ENCODE measurements at regions not wholly inside any gene's neighbourhood (a gene's known extent, or its start where the extent isn't known, plus 50 kb on each side); places are given as distances from the start of the nearest gene placed in this dataset.

DNA sequence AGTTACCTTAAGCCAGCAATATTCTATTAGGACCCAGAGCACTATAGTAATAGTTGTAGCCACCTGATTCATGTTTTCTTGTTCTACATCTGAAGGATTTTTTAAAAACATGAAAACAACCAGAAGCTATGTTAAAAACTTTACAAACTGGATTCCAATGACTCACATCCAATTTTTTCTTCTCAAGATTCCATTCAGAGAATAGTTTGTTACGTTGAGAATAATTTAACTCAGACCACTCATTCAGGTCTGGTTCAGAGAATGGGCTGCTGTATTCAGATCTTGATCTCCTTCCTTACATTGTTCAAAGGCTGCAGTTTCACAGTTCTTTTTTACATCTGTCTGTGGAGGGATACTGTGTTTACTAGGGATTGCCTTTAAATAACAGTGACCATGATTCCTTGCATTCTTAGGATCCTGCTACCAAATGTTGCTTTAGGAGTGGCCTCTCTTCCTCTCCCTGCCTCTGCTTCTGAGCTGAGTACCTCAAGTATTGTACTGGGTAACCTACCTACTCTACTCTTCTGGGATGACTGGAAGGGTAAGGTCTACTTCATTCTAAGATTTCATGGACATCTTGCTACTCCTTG, 448.0 kb upstream of the FBXO33 start:
- TF ChIP-seq, protein P1, sequence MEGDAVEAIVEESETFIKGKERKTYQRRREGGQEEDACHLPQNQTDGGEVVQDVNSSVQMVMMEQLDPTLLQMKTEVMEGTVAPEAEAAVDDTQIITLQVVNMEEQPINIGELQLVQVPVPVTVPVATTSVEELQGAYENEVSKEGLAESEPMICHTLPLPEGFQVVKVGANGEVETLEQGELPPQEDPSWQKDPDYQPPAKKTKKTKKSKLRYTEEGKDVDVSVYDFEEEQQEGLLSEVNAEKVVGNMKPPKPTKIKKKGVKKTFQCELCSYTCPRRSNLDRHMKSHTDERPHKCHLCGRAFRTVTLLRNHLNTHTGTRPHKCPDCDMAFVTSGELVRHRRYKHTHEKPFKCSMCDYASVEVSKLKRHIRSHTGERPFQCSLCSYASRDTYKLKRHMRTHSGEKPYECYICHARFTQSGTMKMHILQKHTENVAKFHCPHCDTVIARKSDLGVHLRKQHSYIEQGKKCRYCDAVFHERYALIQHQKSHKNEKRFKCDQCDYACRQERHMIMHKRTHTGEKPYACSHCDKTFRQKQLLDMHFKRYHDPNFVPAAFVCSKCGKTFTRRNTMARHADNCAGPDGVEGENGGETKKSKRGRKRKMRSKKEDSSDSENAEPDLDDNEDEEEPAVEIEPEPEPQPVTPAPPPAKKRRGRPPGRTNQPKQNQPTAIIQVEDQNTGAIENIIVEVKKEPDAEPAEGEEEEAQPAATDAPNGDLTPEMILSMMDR (IDR thresholded peaks at IDR 0.05; ENCODE audit: low read length, missing control alignments) = no peak

DNA sequence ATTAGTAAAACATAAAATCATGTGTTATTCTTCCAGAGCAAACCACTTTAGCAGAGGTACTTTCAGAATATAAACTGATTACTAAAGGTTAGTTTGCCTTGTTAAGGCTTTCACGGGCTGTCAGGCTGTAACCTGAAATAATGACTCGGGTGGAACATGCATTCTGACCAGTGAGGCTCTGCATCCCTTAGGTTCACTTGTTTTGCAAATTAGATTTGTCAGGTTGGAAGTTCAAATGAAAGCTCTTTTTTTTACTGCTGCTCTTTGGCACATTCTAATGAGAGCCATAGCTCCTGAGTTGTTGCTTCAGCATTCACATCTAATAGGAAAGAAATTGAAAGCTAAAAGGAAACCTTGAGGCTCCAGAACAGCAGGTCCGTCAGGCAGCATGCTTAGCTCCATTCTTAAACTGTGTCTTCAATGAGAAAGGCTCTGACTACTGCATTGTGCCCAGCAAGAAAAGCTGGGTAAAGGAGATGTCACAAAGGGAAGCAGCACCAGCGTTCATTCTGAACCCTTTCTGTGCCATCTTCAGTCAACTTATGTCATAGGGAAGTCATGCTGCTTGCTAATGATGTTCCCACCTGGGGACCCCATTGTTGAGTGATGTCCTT, 445.5 kb upstream of the FBXO33 start:
- no peak overlapping the region for H3K4me3 ChIP-seq (replicated peaks; ENCODE audit: low read depth, low read length)
- no peak for DNase-seq (ENCODE audit: low read depth)
- TF ChIP-seq, protein P1 (IDR thresholded peaks at IDR 0.05; ENCODE audit: low read length, missing control alignments) = no peak

More for the DNA sequence above, 448.0 kb upstream of the FBXO33 start:
- H3K4me3 ChIP-seq (replicated peaks; ENCODE audit: low read depth, low read length) = no peak overlapping the region
- DNase-seq (ENCODE audit: low read depth) = no peak

DNA sequence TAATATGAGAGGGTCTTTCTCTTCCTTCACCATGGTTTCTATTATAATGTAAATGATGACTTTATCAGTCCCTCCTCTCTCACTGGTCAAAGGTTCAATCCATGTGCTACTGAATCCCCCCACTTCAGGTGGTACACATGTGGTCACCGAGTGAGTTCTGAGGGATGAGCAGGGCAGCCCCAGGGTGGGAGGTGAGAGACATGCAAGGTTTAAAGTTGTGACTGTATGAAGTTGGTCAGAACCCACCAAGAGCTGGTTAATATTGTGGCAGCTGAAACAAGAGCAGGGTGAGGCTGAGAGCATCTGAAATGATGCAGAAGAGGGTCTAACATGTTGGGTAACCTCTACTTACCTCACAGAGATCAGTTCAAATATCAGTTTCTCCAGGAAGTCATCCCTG, 444.7 kb upstream of the FBXO33 start:
- TF ChIP-seq, protein P1 (IDR thresholded peaks at IDR 0.05; ENCODE audit: low read length, missing control alignments) = no peak
- no peak overlapping the region for H3K4me3 ChIP-seq (replicated peaks; ENCODE audit: low read depth, low read length)
- DNase-seq (ENCODE audit: low read depth) = no peak

DNA sequence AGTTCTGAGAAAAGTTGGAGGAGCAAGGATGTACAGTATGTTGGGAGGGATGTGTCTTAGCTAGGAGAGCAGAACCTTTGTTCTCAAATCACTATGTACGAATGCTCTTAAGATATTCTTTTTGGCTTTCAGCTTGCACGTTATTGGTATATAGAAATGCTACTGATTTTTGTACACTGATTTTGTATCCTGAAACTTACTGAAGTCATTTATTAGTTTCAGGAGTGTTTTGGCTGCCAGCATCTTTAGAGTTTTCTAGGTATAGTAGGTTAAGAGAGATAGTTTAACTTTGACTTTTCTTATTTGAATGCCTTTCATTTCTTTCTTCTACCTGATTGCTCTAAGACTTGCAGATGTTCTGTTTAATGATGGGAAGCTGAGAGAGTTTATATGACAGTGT, 442.8 kb upstream of the FBXO33 start:
- DNase-seq (ENCODE audit: low read depth) = no peak
- TF ChIP-seq, protein P1 (IDR thresholded peaks at IDR 0.05; ENCODE audit: low read length, missing control alignments) = no peak
- H3K4me3 ChIP-seq (replicated peaks; ENCODE audit: low read depth, low read length) = no peak overlapping the region

DNA sequence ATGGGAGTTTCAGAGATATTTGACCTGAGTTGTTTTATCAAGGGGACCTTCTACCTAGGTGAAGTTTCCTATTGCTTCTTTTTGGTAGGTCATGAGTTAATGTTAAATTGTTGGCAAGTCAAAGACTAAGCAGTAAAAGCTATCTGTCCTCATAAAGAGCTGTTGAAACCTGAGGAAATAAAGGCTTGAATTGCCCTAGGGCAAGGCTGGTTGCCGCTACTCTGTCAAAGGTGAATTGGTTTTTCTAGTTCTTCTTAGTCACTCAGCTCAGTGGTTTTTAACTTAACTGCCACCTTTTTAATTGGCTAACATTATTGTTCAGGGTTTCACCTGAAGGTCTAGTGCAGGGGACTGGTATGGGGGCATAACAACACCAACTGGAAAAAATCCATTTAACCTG, 441.6 kb upstream of the FBXO33 start:
- TF ChIP-seq, protein P1 (IDR thresholded peaks at IDR 0.05; ENCODE audit: low read length, missing control alignments) = no peak
- no peak overlapping the region for H3K4me3 ChIP-seq (replicated peaks; ENCODE audit: low read depth, low read length)
- no peak for DNase-seq (ENCODE audit: low read depth)

DNA sequence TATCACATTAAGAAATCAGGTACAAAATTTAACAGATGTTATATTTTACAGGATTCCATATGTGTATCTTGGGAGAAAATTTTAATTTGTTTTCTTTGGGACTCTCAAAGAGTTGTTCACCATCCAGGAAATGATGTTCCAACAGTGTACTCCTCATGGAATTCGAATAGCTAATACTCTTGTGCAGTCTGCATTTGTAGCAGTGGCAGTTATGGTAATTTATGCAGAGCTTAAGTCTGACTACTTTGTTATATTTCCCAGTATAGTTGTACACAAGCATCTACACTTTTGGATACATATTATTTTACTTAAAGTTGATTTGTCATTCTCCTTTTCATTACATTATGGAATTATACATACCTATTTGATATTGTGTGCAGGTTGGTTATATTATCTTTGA, 436.7 kb upstream of the FBXO33 start:
- TF ChIP-seq, protein P1 (IDR thresholded peaks at IDR 0.05; ENCODE audit: low read length, missing control alignments) = no peak
- DNase-seq (ENCODE audit: low read depth) = no peak
- H3K4me3 ChIP-seq (replicated peaks; ENCODE audit: low read depth, low read length) = no peak overlapping the region

DNA sequence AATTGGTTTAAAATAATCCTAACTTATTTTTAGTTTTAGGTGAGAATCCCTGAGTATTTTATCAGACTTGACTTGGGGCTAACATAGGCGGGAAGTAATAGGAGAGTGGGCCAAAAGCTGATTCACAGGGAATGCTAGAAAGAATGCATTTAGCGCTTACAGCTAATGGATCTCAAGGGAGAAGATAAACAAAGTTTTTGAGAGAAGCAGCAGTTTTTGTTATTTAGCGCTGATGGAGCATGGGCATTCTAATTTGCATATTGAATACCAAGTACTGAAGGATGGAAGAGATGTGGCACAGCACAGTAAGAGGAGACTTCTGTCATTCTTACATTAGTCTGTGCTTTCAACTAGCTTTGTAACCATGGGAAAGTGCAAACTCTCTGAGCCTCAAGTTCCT, 436.0 kb upstream of the FBXO33 start:
- no peak for DNase-seq (ENCODE audit: low read depth)

More for the DNA sequence above, 436.0 kb upstream of the FBXO33 start:
- no peak overlapping the region for H3K4me3 ChIP-seq (replicated peaks; ENCODE audit: low read depth, low read length)
- TF ChIP-seq, protein P1 (IDR thresholded peaks at IDR 0.05; ENCODE audit: low read length, missing control alignments) = no peak
